ENCODE measurements at regions not wholly inside any gene's neighbourhood (a gene's known extent, or its start where the extent isn't known, plus 50 kb on each side); places are given as distances from the start of the nearest gene placed in this dataset.

GRCh38 chr16:35193956-35194355 lies 1734.5 kb downstream of the TP53TG3F start:
- no peaks in the 10 kb centered on the region for H3K36me3 ChIP-seq (ENCODE audit: insufficient read depth, low read length, poor library complexity, severe bottlenecking)
- DNase-seq (ENCODE audit: low spot score): no peak

GRCh38 chr16:35194681-35195080 lies 1735.3 kb downstream of the TP53TG3F start:
- Histone ChIP-seq H3K27ac (ENCODE audit: low read depth, low read length, poor library complexity, severe bottlenecking) (no peak overlapping the region), H3K4me3 (ENCODE audit: low read depth, low read length, poor library complexity, severe bottlenecking) (no peak overlapping the region), H3K4me1 (ENCODE audit: insufficient read depth, low read length, poor library complexity, severe bottlenecking) (no peaks in the 10 kb centered on the region), H3K36me3 (ENCODE audit: insufficient read depth, low read length, poor library complexity, severe bottlenecking) (no peaks in the 10 kb centered on the region), H3K9me3 (ENCODE audit: low read depth, low read length, poor library complexity, severe bottlenecking) (peaks cover 31% of the 10 kb centered on the region), H3K27me3 (replicated peaks; ENCODE audit: insufficient read depth, low read depth, low read length, poor library complexity) (no peaks in the 10 kb centered on the region)
- POLR2A ChIA-PET (ENCODE audit: low non-redundant PET): no interaction called here
- CTCF ChIA-PET: no interaction called here
- no peak for TF ChIP-seq EZH2 (IDR thresholded peaks at IDR 0.05; ENCODE audit: borderline replicate concordance, low read depth, low read length, poor library complexity, severe bottlenecking)
- no peak for TF ChIP-seq CTCF (conservative IDR thresholded peaks at IDR 0.05; ENCODE audit: low read depth, low read length)
- no peak for DNase-seq (ENCODE audit: low spot score)
- BruUV-seq (replicated peaks): no TSS peak
- intact Hi-C loops (cut with micrococcal nuclease; ENCODE audit: unreplicated experiment): no loop called here

More at GRCh38 chr16:35193956-35194355, 1734.5 kb downstream of the TP53TG3F start:
- no TSS peak for BruUV-seq (replicated peaks)
- Histone ChIP-seq H3K4me3 (ENCODE audit: low read depth, low read length, poor library complexity, severe bottlenecking) (no peak overlapping the region), H3K9me3 (ENCODE audit: low read depth, low read length, poor library complexity, severe bottlenecking) (peaks cover 31% of the 10 kb centered on the region), H3K27ac (ENCODE audit: low read depth, low read length, poor library complexity, severe bottlenecking) (no peak overlapping the region), H3K4me1 (ENCODE audit: insufficient read depth, low read length, poor library complexity, severe bottlenecking) (no peaks in the 10 kb centered on the region), H3K27me3 (replicated peaks; ENCODE audit: insufficient read depth, low read depth, low read length, poor library complexity) (no peaks in the 10 kb centered on the region)
- CTCF ChIA-PET: no interaction called here
- no peak for TF ChIP-seq CTCF (conservative IDR thresholded peaks at IDR 0.05; ENCODE audit: low read depth, low read length)
- no peak for TF ChIP-seq EZH2 (IDR thresholded peaks at IDR 0.05; ENCODE audit: borderline replicate concordance, low read depth, low read length, poor library complexity, severe bottlenecking)
- POLR2A ChIA-PET (ENCODE audit: low non-redundant PET): no interaction called here
- intact Hi-C loops (cut with micrococcal nuclease; ENCODE audit: unreplicated experiment): no loop called here

- Histone ChIP-seq H3K36me3 (ENCODE audit: insufficient read depth, low read length, poor library complexity, severe bottlenecking) (no peaks in the 10 kb centered on the region), H3K4me3 (ENCODE audit: low read depth, low read length, poor library complexity, severe bottlenecking) (no peak overlapping the region), H3K4me1 (ENCODE audit: insufficient read depth, low read length, poor library complexity, severe bottlenecking) (no peaks in the 10 kb centered on the region), H3K27me3 (replicated peaks; ENCODE audit: insufficient read depth, low read depth, low read length, poor library complexity) (no peaks in the 10 kb centered on the region), H3K9me3 (ENCODE audit: low read depth, low read length, poor library complexity, severe bottlenecking) (peaks cover 33% of the 10 kb centered on the region), H3K27ac (ENCODE audit: low read depth, low read length, poor library complexity, severe bottlenecking) (no peak overlapping the region)
- TF ChIP-seq EZH2 (IDR thresholded peaks at IDR 0.05; ENCODE audit: borderline replicate concordance, low read depth, low read length, poor library complexity, severe bottlenecking) (no peak), CTCF (conservative IDR thresholded peaks at IDR 0.05; ENCODE audit: low read depth, low read length) (no peak)
- intact Hi-C loops (cut with micrococcal nuclease; ENCODE audit: unreplicated experiment): no loop called here
- no peak for DNase-seq (ENCODE audit: low spot score)
- CTCF ChIA-PET: no interaction called here
- BruUV-seq (replicated peaks): no TSS peak
- POLR2A ChIA-PET (ENCODE audit: low non-redundant PET): no interaction called here
These were observed 1735.9 kb downstream of the TP53TG3F start for GRCh38 chr16:35195173-35195863.
